GM18502 (cell line): ENCODE measurements at regions not wholly inside any gene's neighbourhood (a gene's known extent, or its start where the extent isn't known, plus 50 kb on each side); places are given as distances from the start of the nearest gene placed in this dataset.

Experiments
- ATAC-seq: cut with Tn5 transposase; IDR thresholded peaks from one replicate; pipeline ENCODE4 v1.9.1; 2021; ENCODE audit warnings: mild to moderate bottlenecking; ENCODE audit not compliant: unreplicated experiment, poor library complexity

DNA sequence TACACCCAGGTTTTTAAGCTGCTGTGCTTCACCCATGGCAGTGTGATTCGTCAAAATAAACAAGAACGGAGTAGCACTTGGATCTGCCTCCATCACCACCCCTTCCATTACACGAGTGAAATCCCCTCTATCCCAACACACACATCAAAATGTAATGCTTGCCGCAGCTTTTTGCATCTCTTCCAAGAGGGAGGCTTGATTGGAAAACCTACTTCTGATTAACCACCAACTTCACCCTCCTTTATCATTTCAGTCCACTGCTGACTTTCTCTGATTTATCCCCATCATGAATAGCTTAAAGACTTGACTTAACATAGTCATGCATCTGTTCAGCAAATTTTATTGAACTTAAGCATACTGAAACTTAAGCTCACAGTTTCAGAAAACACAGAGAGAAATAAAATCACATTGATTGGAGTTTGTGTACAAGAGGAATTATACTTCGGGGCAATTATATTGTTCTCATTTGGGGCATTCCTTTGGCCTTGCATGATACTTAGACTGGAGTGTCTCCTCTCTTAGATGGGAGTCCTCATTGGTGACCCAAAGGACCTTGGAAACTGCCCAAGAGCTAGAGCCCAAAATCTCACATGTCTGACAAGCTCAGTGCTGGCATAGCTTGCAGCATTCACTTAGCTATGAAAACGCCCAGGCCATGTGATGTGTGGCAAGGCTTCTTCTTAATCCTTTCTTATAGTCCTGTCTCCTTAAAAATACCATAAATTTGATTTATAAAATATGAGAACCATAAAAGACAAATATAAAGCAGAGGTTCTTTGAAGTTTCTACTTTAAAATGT lies 124.3 kb upstream of the UMPS start:
- ATAC-seq: no peak

DNA sequence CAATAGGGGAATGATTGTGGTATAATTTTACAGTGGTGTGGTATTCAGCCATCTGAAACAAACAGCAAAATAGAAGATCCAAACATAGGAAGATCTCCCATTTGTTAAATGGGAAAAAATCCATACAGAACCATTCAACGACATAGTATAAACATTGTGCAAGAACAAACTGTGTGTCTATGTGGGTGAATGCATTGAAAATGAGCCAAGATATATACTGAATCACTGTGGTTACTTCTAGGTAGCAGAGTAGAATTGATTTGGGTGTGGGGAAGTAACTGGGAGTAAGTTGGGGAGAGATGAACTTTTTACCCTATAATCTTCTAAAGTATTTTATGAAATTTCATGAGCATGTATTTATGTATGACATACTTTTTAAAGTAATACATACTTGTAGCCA lies 123.1 kb upstream of the UMPS start:
- no peak for ATAC-seq

DNA sequence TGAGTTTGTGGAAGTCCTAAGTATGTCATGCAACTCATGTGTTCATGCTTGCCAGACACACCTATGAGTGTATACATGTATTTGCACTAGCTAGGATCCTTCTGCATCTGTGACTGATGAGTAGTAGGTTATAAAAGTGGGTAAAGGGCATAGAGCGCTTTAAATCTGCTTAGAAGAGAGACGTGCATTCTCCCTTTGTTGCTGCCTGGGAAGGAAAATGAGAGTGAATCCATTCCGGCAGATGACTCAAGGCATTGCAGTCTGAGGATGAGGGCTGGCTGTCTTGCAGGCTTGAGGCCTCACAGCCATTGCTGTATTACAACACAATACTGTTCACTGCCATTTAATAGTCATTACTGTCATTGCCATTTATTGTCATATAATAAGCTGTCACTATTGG lies 120.8 kb upstream of the UMPS start:
- no peak for ATAC-seq

DNA sequence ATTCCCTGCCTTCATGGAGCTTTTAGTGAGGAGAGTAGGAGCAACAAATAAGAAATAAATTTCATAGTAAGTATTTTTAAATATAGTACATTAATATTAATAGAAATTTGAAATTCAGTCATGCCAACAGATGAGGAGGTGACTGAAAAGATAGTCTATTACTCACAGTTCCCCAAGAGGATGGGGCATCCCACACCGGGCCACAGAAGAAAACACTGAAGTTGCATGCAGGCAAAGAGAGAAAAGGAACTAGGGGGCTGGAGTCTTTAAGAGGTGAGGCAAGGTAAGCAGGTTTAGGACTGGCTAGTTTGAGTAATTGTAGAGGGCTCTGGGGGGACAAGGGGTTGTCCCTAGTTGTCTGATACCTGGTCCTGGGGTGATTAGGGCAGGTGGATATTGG lies 120.1 kb upstream of the UMPS start:
- no peak for ATAC-seq

DNA sequence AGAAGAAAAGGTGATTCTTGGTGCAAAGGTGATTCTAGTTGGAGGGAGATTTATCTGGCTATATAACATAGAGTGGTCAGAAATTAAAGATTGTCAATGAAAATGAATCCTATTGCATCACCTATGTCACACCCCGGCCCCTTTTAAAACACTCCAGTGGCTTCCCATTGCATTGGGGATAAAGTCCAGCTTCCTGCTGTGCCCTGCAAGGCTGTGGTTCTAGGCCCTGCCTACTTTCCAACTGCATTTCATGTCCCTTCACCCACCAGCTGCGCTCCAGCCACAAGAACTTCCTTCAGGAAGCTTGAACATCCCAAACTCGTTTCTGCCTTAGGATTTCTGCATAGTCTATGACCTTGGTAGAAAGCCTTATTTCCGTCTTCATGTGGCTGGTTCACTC lies 118.7 kb upstream of the UMPS start:
- no peak for ATAC-seq

DNA sequence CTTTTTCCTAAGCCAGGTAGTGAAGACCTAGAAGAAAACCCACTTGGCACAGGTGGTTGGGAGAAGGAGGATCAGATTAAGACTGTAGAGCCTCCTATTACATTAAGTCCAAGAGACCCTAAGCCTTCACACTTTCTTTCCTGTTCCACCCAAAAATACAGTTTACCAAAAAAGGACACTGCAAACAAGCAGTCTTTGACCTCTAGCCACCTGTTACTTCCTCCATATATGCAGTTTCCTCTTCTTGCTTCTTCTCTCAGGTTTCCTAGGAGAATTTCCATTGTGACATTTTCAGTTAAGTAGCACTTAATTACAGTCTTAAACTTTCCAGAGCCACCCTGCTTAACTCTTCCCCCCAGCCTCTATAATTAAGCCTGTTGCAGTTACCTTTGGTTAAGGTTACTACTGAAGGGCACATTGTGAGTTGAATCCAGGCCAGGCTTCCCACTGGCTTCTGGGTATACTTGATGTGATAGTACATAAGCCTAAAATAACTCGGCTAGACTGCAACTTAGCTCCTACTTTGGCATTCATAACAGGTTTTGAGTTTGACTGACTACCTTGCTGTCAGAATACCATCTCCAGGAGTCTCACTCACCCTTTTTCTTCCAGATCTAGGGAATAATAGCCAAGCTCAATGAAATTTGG lies 114.2 kb upstream of the UMPS start:
- ATAC-seq: no peak

DNA sequence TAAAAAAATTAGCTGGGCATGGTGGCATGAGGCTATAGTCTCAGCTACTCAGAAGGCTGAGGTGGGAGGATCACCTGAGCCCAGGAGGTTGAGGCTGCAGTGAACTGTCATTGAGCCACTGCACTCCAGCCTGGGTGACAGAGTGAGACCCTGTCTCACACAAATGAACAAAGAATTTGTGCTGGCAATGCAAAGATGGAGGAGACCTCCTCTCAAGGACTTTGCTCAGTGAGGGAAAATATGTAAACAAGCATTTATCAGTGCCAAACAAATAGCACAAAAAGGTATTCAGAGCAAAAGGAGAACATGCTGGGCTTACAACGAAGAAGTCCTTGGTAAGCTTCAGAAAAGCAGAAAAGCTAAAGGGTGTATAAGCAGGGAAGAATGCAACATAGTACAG lies 113.1 kb upstream of the UMPS start:
- ATAC-seq: no peak

DNA sequence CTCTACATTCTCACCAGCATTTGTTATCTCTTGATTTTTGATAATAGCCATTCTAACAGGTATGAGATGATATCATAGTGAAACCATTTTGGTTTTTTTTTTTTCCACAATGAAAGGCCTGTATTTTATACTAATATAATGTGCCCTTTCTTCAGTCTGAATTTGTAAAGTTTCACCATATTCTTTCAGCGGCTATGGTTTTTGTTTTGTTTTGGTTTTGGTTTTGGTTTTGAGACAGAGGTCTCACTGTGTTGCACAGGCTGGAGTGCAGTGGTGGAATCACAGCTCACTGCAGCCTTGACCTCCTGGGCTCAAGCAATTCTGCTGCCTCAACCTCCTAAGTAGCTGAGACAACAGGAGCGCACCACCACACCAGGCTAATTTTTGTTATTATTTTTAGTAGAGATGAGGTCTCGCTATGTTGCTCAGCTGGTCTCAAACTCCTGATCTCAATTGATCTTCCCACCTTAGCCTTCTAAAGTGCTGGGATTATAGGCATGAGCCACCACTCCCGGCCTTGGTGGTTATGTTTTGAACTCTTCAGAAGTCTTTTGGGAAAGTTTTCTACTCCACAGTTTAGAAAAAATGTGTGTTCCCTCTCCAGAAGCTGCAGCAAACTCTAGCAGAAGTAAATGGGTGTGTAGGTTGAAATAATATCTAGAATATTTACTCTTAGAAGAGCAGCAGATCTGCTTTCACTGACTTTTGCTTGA lies 110.2 kb upstream of the UMPS start:
- no peak for ATAC-seq

DNA sequence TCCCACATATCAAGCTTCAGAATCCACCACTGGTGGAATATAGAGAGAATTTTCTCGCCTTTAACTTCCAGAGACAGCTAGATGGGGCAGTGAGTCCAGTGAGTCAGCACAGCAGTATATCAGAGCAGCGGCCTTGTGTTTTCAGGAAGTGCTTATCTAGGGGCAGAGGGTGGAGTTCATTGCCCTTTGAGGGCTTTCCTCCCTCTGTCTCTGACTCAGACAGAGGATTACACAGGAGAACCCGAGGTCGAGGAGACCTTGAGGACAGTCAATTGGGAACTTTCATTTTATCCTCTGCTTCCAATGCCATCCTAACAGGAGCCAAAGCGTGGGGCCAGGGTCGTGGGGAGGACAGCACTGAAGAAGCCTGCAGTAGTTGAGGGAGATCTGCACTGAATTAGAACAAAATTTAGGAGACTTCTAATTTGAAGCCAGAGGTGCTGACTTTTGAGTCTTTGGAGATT lies 109.6 kb upstream of the UMPS start:
- peak; percentile 64 for ATAC-seq

DNA sequence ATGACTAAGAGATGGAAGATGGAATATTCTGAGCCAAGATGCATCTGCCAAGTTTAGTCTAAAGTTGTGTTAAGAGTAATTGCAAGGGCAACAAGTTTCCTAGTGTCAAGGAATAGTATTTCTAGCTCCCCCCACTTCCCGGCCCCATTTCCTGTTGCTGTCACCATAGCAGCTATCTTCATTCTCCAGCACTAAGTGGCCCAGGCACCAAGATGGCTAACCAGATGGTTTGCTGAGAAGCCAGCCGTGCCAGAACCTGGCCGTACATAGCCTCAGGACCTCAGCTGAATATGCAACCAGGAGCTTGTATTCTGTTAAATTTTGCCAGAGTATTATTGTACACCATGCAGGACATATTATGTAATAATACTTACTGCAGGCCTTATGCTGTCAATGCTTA lies 108.8 kb upstream of the UMPS start:
- no peak for ATAC-seq

DNA sequence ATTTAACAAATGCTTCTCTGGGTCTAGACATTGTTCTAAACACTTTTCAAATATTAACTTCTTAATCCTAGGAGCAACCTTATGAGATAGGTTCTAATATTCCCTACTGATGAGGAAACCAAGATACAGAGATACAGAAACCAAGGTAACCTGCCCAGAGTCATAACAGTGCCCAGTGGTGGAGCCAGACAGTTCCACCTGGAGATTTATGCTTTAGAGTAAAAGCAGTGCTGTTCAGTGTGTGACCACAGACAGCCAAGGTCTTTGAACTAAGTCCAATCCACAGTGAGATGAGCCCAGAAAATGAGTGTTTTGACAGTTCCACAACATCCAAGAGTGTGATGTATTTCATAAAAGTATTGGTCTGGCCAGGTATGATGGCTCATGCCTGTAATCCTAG lies 105.2 kb upstream of the UMPS start:
- no peak for ATAC-seq

DNA sequence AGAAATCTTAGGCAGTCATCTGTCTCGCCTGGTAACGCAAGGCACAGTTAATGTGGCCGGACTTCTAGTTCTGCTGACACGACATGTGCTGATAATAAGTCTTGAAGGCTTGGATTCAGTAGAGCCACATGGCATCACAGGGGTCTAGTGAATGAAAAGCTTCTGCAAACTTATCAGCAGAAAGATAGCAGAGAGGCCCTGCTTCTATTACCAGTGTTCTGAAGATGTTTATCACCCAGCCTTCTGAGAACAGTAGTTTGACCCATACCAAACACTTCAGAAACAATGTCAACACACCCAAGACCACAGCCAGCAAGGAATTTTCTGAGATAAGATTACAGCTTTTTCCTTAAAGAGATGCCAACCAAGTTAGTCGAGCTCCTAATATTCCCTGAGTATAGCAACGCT lies 102.7 kb upstream of the UMPS start:
- no peak for ATAC-seq

DNA sequence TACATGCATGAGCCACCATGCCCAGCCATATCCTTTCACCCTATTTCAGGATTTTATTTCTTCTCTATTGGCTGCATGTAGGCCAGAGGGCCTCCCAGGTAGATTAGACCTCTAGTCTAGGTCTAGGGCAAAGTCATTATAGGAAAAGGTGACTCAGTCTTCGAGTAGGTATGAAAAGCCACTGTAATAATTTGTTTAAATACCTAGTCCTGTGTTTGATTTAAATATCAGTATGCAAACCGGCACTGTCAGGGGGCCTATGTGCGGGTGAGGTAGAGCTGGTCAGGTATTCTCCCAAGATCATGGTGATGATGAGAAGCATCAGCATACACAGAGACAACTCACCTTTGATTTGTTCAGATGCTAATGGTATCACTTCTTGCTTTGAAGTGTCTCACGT lies 101.4 kb upstream of the UMPS start:
- ATAC-seq: no peak

DNA sequence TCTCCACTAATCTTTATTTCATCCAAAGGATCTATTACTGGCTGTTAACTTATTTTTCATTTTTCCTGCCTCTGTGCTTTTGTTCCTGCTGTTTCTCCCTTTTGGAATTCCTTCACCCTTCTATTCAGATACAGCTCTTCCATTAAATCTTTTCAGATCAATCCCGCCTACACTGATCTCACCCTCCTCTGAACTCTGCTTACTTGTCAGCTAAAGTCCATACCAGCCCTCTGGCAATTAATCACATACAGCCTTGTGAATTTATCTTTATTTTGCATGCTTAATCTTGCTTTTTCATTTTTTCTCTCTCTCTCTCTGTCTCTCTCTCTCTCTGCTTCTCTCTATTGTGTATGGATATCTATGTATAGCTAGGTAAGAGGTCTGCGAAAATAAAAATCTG lies 100.8 kb upstream of the UMPS start:
- no peak for ATAC-seq

DNA sequence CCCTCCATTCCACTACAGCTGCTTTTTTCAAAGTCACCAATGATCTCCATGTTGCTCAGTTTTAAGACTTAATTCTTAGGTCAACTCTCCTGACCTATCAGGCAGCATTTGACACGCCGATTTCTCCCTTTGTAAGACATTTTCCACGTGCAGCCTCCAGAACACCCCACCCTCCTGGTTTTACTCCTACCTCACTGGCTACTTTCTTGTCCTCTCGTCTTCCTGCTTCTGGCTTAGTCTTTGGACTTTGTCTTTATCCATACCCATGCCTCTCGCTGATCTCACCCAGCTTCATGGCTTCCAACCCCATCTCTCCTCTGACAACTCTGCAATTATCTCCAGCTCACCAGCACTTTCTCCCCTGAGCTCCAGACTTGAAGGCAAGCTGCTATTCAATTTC lies 99.3 kb upstream of the UMPS start:
- no peak for ATAC-seq

DNA sequence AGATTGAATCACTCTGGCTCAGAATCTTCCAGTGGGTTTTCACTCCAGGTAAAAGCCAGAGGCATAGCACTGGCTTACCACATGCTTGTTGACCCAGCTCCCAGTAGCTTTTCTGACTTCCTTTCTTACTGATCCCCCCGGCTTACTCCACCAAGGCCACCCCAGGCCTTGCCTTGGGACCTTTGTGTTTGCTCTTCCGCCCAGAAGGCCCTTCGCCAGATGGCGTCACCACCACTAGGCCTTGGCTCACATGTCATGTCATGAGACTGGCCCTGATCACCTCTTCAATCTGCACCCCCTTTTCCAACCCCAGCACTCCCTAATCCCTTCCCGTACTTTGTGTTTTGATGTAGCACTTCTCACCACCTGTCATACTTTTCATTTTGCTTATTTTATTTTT lies 98.5 kb upstream of the UMPS start:
- no peak for ATAC-seq

DNA sequence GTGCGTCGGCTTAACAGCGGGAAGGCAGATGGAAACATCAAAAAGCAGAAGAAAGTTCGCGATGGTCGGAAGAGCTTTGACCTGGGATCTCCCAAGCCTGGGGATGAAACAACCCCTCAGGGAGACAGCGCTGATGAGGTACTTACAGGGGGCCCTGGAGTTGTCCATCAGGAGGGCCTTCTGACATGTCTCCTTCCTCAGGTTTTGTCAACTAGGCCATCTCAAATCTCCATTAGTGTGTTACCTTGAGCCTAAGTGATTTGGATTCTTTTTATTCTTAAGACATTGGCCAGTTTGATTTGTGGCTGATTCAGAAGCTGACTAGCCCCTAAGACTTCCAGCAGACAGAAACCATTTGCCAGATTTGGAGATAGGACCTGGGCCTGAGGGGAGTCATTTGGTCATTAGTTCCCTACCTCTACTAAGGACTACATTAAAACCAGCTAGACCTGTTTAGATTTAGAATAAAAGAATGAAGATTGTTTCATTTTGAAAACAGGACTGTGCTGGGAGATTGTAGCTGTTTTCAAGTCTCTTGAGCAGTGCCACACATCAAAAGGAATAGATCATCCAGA lies 97.6 kb upstream of the UMPS start:
- ATAC-seq: no peak

DNA sequence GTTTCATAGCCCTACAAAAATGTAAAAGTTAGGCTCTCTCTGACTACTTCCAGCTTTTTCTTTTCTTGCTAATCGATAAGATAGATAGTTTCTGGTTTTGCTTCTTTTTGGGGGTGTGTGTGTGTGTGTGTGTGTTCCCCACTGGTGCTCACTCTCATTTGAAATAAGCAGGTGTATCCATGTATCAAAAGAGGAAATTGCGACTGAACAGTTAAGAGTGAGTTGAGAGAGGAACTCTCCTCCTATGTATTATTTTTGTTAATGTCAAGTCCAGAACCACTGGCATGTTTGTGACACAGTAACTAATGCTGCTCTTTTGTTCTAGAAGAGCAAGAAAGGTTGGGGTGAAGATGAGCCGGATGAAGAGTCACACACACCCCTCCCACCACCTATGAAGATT lies 96.7 kb upstream of the UMPS start:
- ATAC-seq: no peak

DNA sequence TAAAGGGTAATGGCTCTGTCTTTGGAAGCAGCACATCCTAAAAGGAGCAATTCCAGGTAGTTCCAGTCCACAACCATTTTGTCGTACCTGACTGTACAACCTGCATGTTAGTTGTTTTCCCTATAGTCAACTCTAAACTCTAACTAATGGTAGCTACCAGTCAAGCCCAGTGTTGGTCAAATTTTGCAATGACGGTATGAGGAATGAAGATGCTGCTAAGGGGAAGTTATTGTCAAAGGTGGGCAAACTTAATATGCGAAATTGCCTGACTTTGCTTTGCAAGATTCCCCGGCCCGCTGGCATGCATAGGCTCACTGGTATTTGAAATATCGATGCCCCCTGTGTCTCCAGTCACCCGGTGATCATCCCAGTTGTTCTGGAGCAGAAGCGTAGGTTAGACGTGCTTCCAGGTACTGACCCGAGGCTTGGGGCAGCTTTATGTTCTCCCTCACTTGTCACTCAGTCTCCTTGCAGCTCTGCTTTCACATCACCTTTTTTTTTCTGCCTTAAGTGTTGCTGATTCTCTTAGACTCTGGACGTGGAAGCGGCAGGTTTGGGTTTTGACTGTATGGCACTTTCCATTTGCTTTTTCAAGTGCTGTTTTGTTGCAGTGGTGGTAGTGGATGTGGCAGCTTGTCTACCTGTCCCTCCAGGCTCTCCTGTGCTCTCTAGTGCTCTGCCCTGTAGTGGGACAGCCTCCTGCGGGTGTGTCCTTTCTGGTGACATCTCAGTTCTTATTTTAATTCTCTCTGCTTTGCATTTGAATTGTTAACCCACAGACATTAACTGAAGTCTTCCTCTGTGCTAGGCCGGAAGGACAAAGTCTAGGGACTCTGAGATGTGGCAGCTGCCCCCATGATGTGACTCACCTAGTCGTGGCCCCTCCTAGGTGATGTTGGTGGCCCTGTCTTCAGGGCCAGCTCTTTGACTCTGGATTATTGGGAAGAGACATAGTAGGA lies 95.8 kb upstream of the UMPS start:
- ATAC-seq: no peak

DNA sequence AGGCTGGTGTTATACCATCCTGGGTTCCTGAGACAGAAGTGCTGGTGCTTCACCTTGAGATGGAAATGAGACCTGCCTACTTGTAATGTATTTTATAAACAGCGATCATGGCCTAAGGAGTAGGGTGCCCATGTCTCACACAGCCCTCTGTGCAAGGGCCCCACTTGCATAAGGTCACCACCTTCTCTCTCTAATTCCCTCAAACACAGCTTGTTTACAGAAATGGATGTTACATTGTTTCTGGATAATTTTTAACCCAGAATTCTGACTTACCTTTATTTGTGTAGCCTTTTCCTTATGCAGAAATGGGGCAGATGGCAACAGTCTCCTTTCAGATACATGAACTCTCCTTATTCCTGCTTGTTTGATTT lies 95.1 kb upstream of the UMPS start:
- ATAC-seq: no peak
